IMR-90 (cell line): ENCODE measurements at regions not wholly inside any gene's neighbourhood (a gene's known extent, or its start where the extent isn't known, plus 50 kb on each side); places are given as distances from the start of the nearest gene placed in this dataset.
A peak's percentile ranks its signal among the peaks of the same experiment; 100 is the strongest.

ENCODE experiments used
- ATAC-seq: fragments of 200-7000 bp; cut with Tn5 transposase; 2 replicates; pipeline ENCODE4 v1.9.1; 2020; ENCODE audit warnings: low read depth, mild to moderate bottlenecking, moderate library complexity
- BruUV-seq: library from RNA; stranded (reverse); fragments of 400-500 nt; replicated peaks from 2 replicates; lab custom pipeline; 2021; lab: Mats Ljungman, UMichigan
- CTCF ChIA-PET: fragments of 300-600 bp; formaldehyde crosslinking; extraction: SDS; loops from one replicate; lab custom pipeline; 2021; ENCODE audit warnings: antibody characterized with exemption; lab: Yijun Ruan, JAX
- POLR2A ChIA-PET: fragments of 300-600 bp; sonication (Branson Sonifier 250); formaldehyde crosslinking; loops from one replicate; lab custom pipeline; 2022; ENCODE audit warnings: antibody characterized with exemption; ENCODE audit not compliant: unreplicated experiment; lab: Charles Lee
- DNase-seq: peaks from one replicate; pipeline ENCODE4 v3.0.0; 2013
- H2AFZ ChIP-seq: replicated peaks from 2 replicates; pipeline ENCODE3; 2013; ENCODE audit warnings: low read length, mild to moderate bottlenecking; ENCODE audit not compliant: poor library complexity
- H2AK5ac ChIP-seq: 2 replicates; pipeline ENCODE4 v1.6.1; 2013; ENCODE audit warnings: low read depth, low read length, inconsistent platforms
- H2AK9ac ChIP-seq: replicated peaks from 2 replicates; pipeline ENCODE3; 2013; ENCODE audit warnings: mild to moderate bottlenecking, low read depth, low read length, moderate library complexity; ENCODE audit not compliant: poor library complexity
- H2BK120ac ChIP-seq: 2 replicates; pipeline ENCODE4 v1.6.1; 2013; ENCODE audit warnings: low read depth, low read length, inconsistent platforms
- H2BK15ac ChIP-seq: 3 replicates; pipeline ENCODE4 v1.6.1; 2013; ENCODE audit warnings: low read depth, low read length, inconsistent platforms
- H2BK20ac ChIP-seq: 2 replicates; pipeline ENCODE4 v1.6.1; 2013; ENCODE audit warnings: low read depth, mild to moderate bottlenecking, inconsistent platforms, low read length, moderate library complexity
- H2BK5ac ChIP-seq: 2 replicates; pipeline ENCODE4 v1.6.1; 2013; ENCODE audit warnings: mild to moderate bottlenecking, low read depth, low read length, inconsistent platforms; ENCODE audit not compliant: poor library complexity, severe bottlenecking
- H3K14ac ChIP-seq: replicated peaks from 2 replicates; pipeline ENCODE4 v1.6.1; 2013; ENCODE audit warnings: low read depth, low read length, inconsistent platforms
- H3K18ac ChIP-seq: 2 replicates; pipeline ENCODE4 v1.6.1; 2013; ENCODE audit warnings: low read depth, low read length, control low read depth
- H3K23ac ChIP-seq: 2 replicates; pipeline ENCODE4 v1.6.1; 2013; ENCODE audit warnings: low read depth, low read length, inconsistent platforms
- H3K27ac ChIP-seq: 2 replicates; pipeline ENCODE4 v1.5.1; 2013; ENCODE audit warnings: mild to moderate bottlenecking, control low read depth, low read length; ENCODE audit not compliant: insufficient read depth
- H3K27me3 ChIP-seq: 2 replicates; pipeline ENCODE4 v1.6.1; 2013; ENCODE audit warnings: low read length; ENCODE audit not compliant: control insufficient read depth, insufficient read depth
- H3K36me3 ChIP-seq: 2 replicates; pipeline ENCODE4 v1.6.1; 2013; ENCODE audit warnings: low read length, mixed read lengths; ENCODE audit not compliant: control insufficient read depth, insufficient read depth
- H3K4ac ChIP-seq: 2 replicates; pipeline ENCODE4 v1.6.1; 2013; ENCODE audit warnings: low read depth, low read length, inconsistent platforms
- H3K4me1 ChIP-seq: 2 replicates; pipeline ENCODE4 v1.6.1; 2013; ENCODE audit warnings: low read length, mixed read lengths; ENCODE audit not compliant: control insufficient read depth, insufficient read depth
- H3K4me2 ChIP-seq: 2 replicates; pipeline ENCODE4 v1.6.1; 2013; ENCODE audit warnings: low read depth, mild to moderate bottlenecking, control low read depth, low read length, moderate library complexity
- H3K4me3 ChIP-seq: 2 replicates; pipeline ENCODE4 v1.5.1; 2013; ENCODE audit warnings: low read depth, mild to moderate bottlenecking, control low read depth, low read length, moderate library complexity; ENCODE audit not compliant: insufficient read depth
- H3K56ac ChIP-seq: 2 replicates; pipeline ENCODE4 v1.6.1; 2013; ENCODE audit warnings: low read length, inconsistent platforms; ENCODE audit not compliant: insufficient read depth; ENCODE audit errors: extremely low read depth
- H3K79me1 ChIP-seq, 2 experiments: 2 replicates each; pipeline ENCODE4 v1.6.1; 2013; ENCODE audit warnings: low read length in 2 of 2, inconsistent platforms in 1 of 2, low read depth in 1 of 2
- H3K9ac ChIP-seq: 2 replicates; pipeline ENCODE4 v1.6.1; 2013; ENCODE audit warnings: low read depth, low read length, control low read depth
- H3K9me1 ChIP-seq: 2 replicates; pipeline ENCODE4 v1.6.1; 2013; ENCODE audit warnings: low read length, inconsistent platforms; ENCODE audit not compliant: insufficient read depth
- H3K9me3 ChIP-seq: 2 replicates; pipeline ENCODE4 v1.6.1; 2013; ENCODE audit warnings: low read length; ENCODE audit not compliant: control insufficient read depth, insufficient read depth
- H4K20me1 ChIP-seq: 2 replicates; pipeline ENCODE4 v1.6.1; 2013; ENCODE audit warnings: low read length, inconsistent platforms; ENCODE audit not compliant: insufficient read depth
- H4K5ac ChIP-seq: 2 replicates; pipeline ENCODE4 v1.6.1; 2013; ENCODE audit warnings: mild to moderate bottlenecking, low read depth, low read length, control low read depth
- H4K8ac ChIP-seq, 2 experiments: 2 replicates each; pipeline ENCODE4 v1.6.1; 2013; ENCODE audit warnings: low read depth in 2 of 2, low read length in 2 of 2, control low read depth in 1 of 2, inconsistent platforms in 1 of 2
- H4K91ac ChIP-seq: 2 replicates; pipeline ENCODE4 v1.6.1; 2013; ENCODE audit warnings: low read depth, low read length, inconsistent platforms; ENCODE audit not compliant: insufficient read depth
- BHLHE40 ChIP-seq: fragments of 150-350 bp; IDR thresholded peaks from 2 replicates; pipeline ENCODE4 v1.6.1; 2016; ENCODE audit warnings: mild to moderate bottlenecking, low read depth, low read length
- CHD1 ChIP-seq: IDR thresholded peaks from 2 replicates; pipeline ENCODE4 v1.6.1; 2012; ENCODE audit warnings: low read depth, low read length, improper control_type of control experiment
- MAFK ChIP-seq: IDR thresholded peaks from 2 replicates; pipeline ENCODE4 v1.6.1; 2012; ENCODE audit warnings: low read depth, low read length, improper control_type of control experiment
- NFE2L2 ChIP-seq: fragments of 150-350 bp; IDR thresholded peaks from 2 replicates; pipeline ENCODE4 v1.6.1; 2016; ENCODE audit warnings: low read depth, mild to moderate bottlenecking, low read length
- RCOR1 ChIP-seq: IDR thresholded peaks from 2 replicates; pipeline ENCODE4 v1.6.1; 2012; ENCODE audit warnings: mild to moderate bottlenecking, low read length, improper control_type of control experiment; ENCODE audit not compliant: insufficient replicate concordance
- WGBS, 2 experiments: methylation state at CpG; one replicate each; pipeline versions ENCODE4 v1.1.5 to v1.1.7; 2013; ENCODE audit warnings: missing lambda C conversion rate in 2 of 2; ENCODE audit not compliant: insufficient read length in 1 of 2; ENCODE audit errors: extremely low coverage in 2 of 2; 5-methylcytosine and 5-hydroxymethylcytosine counted together
- dilution Hi-C: fragments of 300-500 bp; cut with HindIII; formaldehyde crosslinking; loops from one replicate; pipeline ENCODE4 v1.14.3; 2018; ENCODE audit warnings: low sequenced_read_pairs; ENCODE audit not compliant: unreplicated experiment
- in situ Hi-C: fragments of 300-500 bp; cut with MboI; formaldehyde crosslinking; loops from 3 replicates; pipeline ENCODE4 v1.14.3; 2019; ENCODE audit warnings: low sequenced_read_pairs, inconsistent platforms, mixed read lengths
- intact Hi-C: fragments of 100-400 bp; cut with micrococcal nuclease; formaldehyde crosslinking; loops from 2 replicates; pipeline ENCODE4 v1.10.0; 2022

GRCh38 chr4:124067046-124067445 is 645.5 kb downstream of the ANKRD50 start:
- H3K27ac ChIP-seq: no peak overlapping the region
- no TSS peak for BruUV-seq
- H3K4me1 ChIP-seq: peaks cover 2% of the 10 kb centered on the region; the same call in 1 of the 2 replicates
- H2AFZ ChIP-seq: no peak overlapping the region
- no peak overlapping the region for H2AK9ac ChIP-seq
- no peak overlapping the region for H4K5ac ChIP-seq
- no peak overlapping the region for H3K4me3 ChIP-seq
- H3K4ac ChIP-seq: no peak overlapping the region
- H3K9me1 ChIP-seq: no peaks in the 10 kb centered on the region
- ChIA-PET CTCF (no interaction called here), POLR2A (no interaction called here)
- H3K79me1 ChIP-seq: no peaks in the 10 kb centered on the region
- H2BK20ac ChIP-seq: no peak overlapping the region
- no peak overlapping the region for H3K56ac ChIP-seq
- in situ Hi-C loops: no loop called here
- ATAC-seq (no peak), DNase-seq (peak; percentile 41)
- no peaks in the 10 kb centered on the region for H4K20me1 ChIP-seq
- H3K9ac ChIP-seq: no peak overlapping the region
- no peak overlapping the region for H4K91ac ChIP-seq
- no peak overlapping the region for H2BK15ac ChIP-seq
- H2BK120ac ChIP-seq: no peak overlapping the region
- peaks cover 6% of the 10 kb centered on the region for H3K9me3 ChIP-seq
- no peak overlapping the region for H4K8ac ChIP-seq
- no peak overlapping the region for H3K23ac ChIP-seq
- no peak overlapping the region for H2BK5ac ChIP-seq
- intact Hi-C loops: no loop called here
- H3K36me3 ChIP-seq: no peaks in the 10 kb centered on the region
- H3K4me2 ChIP-seq: no peak overlapping the region
- H3K18ac ChIP-seq: no peak overlapping the region
- WGBS, 2 experiments: no CpG with 5 or more reads among the region's 2 CpGs
- H3K27me3 ChIP-seq: no peaks in the 10 kb centered on the region
- H2AK5ac ChIP-seq: no peak overlapping the region
- no peak overlapping the region for H3K14ac ChIP-seq
- dilution Hi-C loops: no loop called here
- TF ChIP-seq MAFK (no peak), RCOR1 (no peak), NFE2L2 (no peak), BHLHE40 (no peak), CHD1 (no peak)
